ENCODE measurements at regions not wholly inside any gene's neighbourhood (a gene's known extent, or its start where the extent isn't known, plus 50 kb on each side); places are given as distances from the start of the nearest gene placed in this dataset.
A peak's percentile ranks its signal among the peaks of the same experiment; 100 is the strongest.
"Not testable (repeated sequence)": the region's sequence is repeated elsewhere in the genome, so short reads cannot be mapped to it uniquely, and the experiment has no call there.

- H3K4me3 ChIP-seq (ENCODE audit: low read depth, low read length), result no peak overlapping the region
- no peak for TF ChIP-seq CTCF (IDR thresholded peaks at IDR 0.05; ENCODE audit: control insufficient read depth, extremely low read depth, insufficient read depth)
- peak; percentile 78 for DNase-seq (ENCODE audit: low read depth)
Observed at GRCh38 chr12:32010631-32011336, 51.6 kb downstream of the RESF1 start.

- H3K4me3 ChIP-seq (ENCODE audit: low read depth, low read length), result no peak overlapping the region
- TF ChIP-seq CTCF (IDR thresholded peaks at IDR 0.05; ENCODE audit: control insufficient read depth, extremely low read depth, insufficient read depth), result no peak
- DNase-seq (ENCODE audit: low read depth), result no peak
Observed at GRCh38 chr12:32012249-32012785, 53.1 kb downstream of the RESF1 start.

- no peak for TF ChIP-seq CTCF (IDR thresholded peaks at IDR 0.05; ENCODE audit: control insufficient read depth, extremely low read depth, insufficient read depth)
- no peak overlapping the region for H3K4me3 ChIP-seq (ENCODE audit: low read depth, low read length)
- DNase-seq (ENCODE audit: low read depth), result no peak
Observed at GRCh38 chr12:32015036-32015435, 55.8 kb downstream of the RESF1 start.

GRCh38 chr12:32016680-32017482 lies 57.7 kb downstream of the RESF1 start:
- no peak overlapping the region for H3K4me3 ChIP-seq (ENCODE audit: low read depth, low read length)
- no peak for DNase-seq (ENCODE audit: low read depth)
- TF ChIP-seq CTCF (IDR thresholded peaks at IDR 0.05; ENCODE audit: control insufficient read depth, extremely low read depth, insufficient read depth), result no peak

GRCh38 chr12:32021346-32021773 lies 62.1 kb downstream of the RESF1 start:
- no peak for TF ChIP-seq CTCF (IDR thresholded peaks at IDR 0.05; ENCODE audit: control insufficient read depth, extremely low read depth, insufficient read depth)
- H3K4me3 ChIP-seq (ENCODE audit: low read depth, low read length), result no peak overlapping the region
- DNase-seq (ENCODE audit: low read depth), result no peak

GRCh38 chr12:32022387-32022786 lies 63.2 kb downstream of the RESF1 start:
- not testable (repeated sequence) for DNase-seq (ENCODE audit: low read depth); H3K4me3 ChIP-seq (ENCODE audit: low read depth, low read length)

GRCh38 chr12:32023861-32024260 lies 64.6 kb downstream of the RESF1 start:
- DNase-seq (ENCODE audit: low read depth); H3K4me3 ChIP-seq (ENCODE audit: low read depth, low read length): not testable (repeated sequence)

Data from LNCaP clone FGC (cell line).